ENCODE measurements at regions not wholly inside any gene's neighbourhood (a gene's known extent, or its start where the extent isn't known, plus 50 kb on each side); places are given as distances from the start of the nearest gene placed in this dataset.
A peak's percentile ranks its signal among the peaks of the same experiment; 100 is the strongest.

- H3K27me3 Mint-ChIP-seq (ENCODE audit: low read depth) = peaks cover 6% of the 10 kb centered on the region
Observed at GRCh38 chr13:111407381-111408131, 87.1 kb downstream of the TEX29 start.

More at GRCh38 chr13:111407381-111408131, 87.1 kb downstream of the TEX29 start:
- no peak overlapping the region for H4K5ac ChIP-seq (ENCODE audit: insufficient read length, low read depth, low read length)
- no peak overlapping the region for H3K4me2 ChIP-seq (ENCODE audit: insufficient read depth, insufficient read length, low read length)
- no peaks in the 10 kb centered on the region for H4K20me1 ChIP-seq (ENCODE audit: control insufficient read depth, insufficient read depth, insufficient read length)
- Mint-ChIP-seq H3K4me3 (no peak overlapping the region), H3K27ac (peak overlapping the region in 1 of 3 experiments; percentile 40; a peak in 1 of 7 replicates), H3K4me1 (peaks cover 4 to 6% of the 10 kb centered on the region in 2 experiments), H3K9me3 (no peaks in the 10 kb centered on the region), H3K36me3 (ENCODE audit: insufficient read depth in 1 of 3, low read depth in 3 of 3) (no peaks in the 10 kb centered on the region)
- H2BK12ac ChIP-seq (ENCODE audit: insufficient read length, low read depth, low read length) = no peak overlapping the region
- H2BK5ac ChIP-seq (ENCODE audit: insufficient read length, low read length) = no peak overlapping the region
- H3T11ph ChIP-seq (ENCODE audit: low read length) = no peak overlapping the region
- H3K23me2 ChIP-seq (ENCODE audit: insufficient read length, low read depth, low read length, poor library complexity, severe bottlenecking) = no peaks in the 10 kb centered on the region
- no peak for TF ChIP-seq CTCF (conservative IDR thresholded peaks at IDR 0.05)
- H3K79me1 ChIP-seq (ENCODE audit: insufficient read depth, low read depth, low read length, poor library complexity, severe bottlenecking) = no peaks in the 10 kb centered on the region
- H3K18ac ChIP-seq (ENCODE audit: insufficient read length, low read depth, low read length) = no peak overlapping the region
- no peaks in the 10 kb centered on the region for H3K4me1 ChIP-seq (ENCODE audit: insufficient read depth, low read length)
- H3K56ac ChIP-seq (ENCODE audit: insufficient read length, low read depth, low read length) = no peak overlapping the region
- H2BK120ac ChIP-seq (ENCODE audit: low read depth, low read length, poor library complexity, severe bottlenecking) = no peak overlapping the region
- no peak overlapping the region for H2AK5ac ChIP-seq (ENCODE audit: insufficient read length, low read length)
- H3K27me3 ChIP-seq (ENCODE audit: insufficient read depth, low read length) = no peaks in the 10 kb centered on the region
- H3K14ac ChIP-seq (ENCODE audit: insufficient read depth, low read length) = no peak overlapping the region
- no peak overlapping the region for H3K23ac ChIP-seq (ENCODE audit: insufficient read length, low read depth, low read length)
- H3K4ac ChIP-seq (ENCODE audit: low read depth, low read length) = no peak overlapping the region
- no peaks in the 10 kb centered on the region for H3K9me3 ChIP-seq (ENCODE audit: control insufficient read depth, low read depth, low read length)
- H2BK15ac ChIP-seq (ENCODE audit: low read depth, low read length) = no peak overlapping the region
- no peak overlapping the region for H3K27ac ChIP-seq (ENCODE audit: insufficient read length, low read depth, low read length)
- no peak overlapping the region for H2BK20ac ChIP-seq (ENCODE audit: low read depth, low read length, poor library complexity, severe bottlenecking)
- no peak overlapping the region for H2AFZ ChIP-seq (ENCODE audit: low read length)
- no peak overlapping the region for H3K9ac ChIP-seq (ENCODE audit: extremely low read depth, insufficient read length, low read length)
- no peak for DNase-seq
- H4K91ac ChIP-seq (ENCODE audit: insufficient read length, low read depth, low read length) = no peak overlapping the region
- H3K79me2 ChIP-seq (ENCODE audit: insufficient read depth, low read length) = no peaks in the 10 kb centered on the region
- no CpG with 5 or more reads among the region's 23 CpGs for WGBS (ENCODE audit: extremely low coverage, insufficient read length, low lambda C conversion rate)
- H4K8ac ChIP-seq (replicated peaks; ENCODE audit: insufficient read length, low read depth, low read length) = no peak overlapping the region
